A549 (cell line): ENCODE measurements at regions not wholly inside any gene's neighbourhood (a gene's known extent, or its start where the extent isn't known, plus 50 kb on each side); places are given as distances from the start of the nearest gene placed in this dataset.

Source experiments
- ATOH8 ChIP-seq: fragments of 250-450 bp; sonication (Bioruptor Pico); IDR thresholded peaks from 2 replicates; pipeline ENCODE4 v1.5.0; 2020; ENCODE audit warnings: low read depth, mild to moderate bottlenecking, moderate library complexity
- CBX8 ChIP-seq: fragments of 200-600 bp; sonication (generic); IDR thresholded peaks from 2 replicates; pipeline ENCODE4 v1.6.1; 2016
- CTCF ChIP-seq: fragments of >200 bp; sonication (Bioruptor Twin); formaldehyde crosslinking; IDR thresholded peaks from 3 replicates; pipeline ENCODE4 v1.5.1; 2016
- ESRRA ChIP-seq: fragments of 150-350 bp; IDR thresholded peaks from 2 replicates; pipeline ENCODE4 v1.6.1; 2014; ENCODE audit warnings: mild to moderate bottlenecking, low read length, borderline replicate concordance
- JUN ChIP-seq, 2 experiments: fragments of >200 bp; sonication (Bioruptor Twin); formaldehyde crosslinking; IDR thresholded peaks; 2 replicates in 1 of 2; 3 replicates in 1 of 2; pipeline ENCODE4 v1.6.1; 2016 to 2017
- MAX ChIP-seq: IDR thresholded peaks from 2 replicates; pipeline ENCODE4 v1.6.1; 2012
- MYC ChIP-seq: IDR thresholded peaks from 2 replicates; pipeline ENCODE4 v1.6.1; 2012; ENCODE audit warnings: mild to moderate bottlenecking, inconsistent platforms, low read length, improper control_type of control experiment, borderline replicate concordance
- NR3C1 ChIP-seq: fragments of >200 bp; sonication (Bioruptor Twin); formaldehyde crosslinking; IDR thresholded peaks from 3 replicates; pipeline ENCODE4 v1.6.1; 2017
- POLR2A ChIP-seq: IDR thresholded peaks from 2 replicates; pipeline ENCODE4 v1.6.1; 2012; ENCODE audit warnings: mild to moderate bottlenecking, low read length
- RCOR1 ChIP-seq: fragments of 150-350 bp; IDR thresholded peaks from 2 replicates; pipeline ENCODE4 v1.6.1; 2014; ENCODE audit warnings: antibody characterized with exemption, low read length, low read depth
- ZFP36 ChIP-seq: fragments of 450-650 bp; IDR thresholded peaks from 2 replicates; pipeline ENCODE4 v1.6.1; 2014; ENCODE audit warnings: borderline replicate concordance; ENCODE audit not compliant: partially characterized antibody

- TF ChIP-seq CTCF, result no peak
- no peak for TF ChIP-seq ZFP36
- no peak for TF ChIP-seq RCOR1
- no peak for TF ChIP-seq POLR2A
- TF ChIP-seq MAX, result no peak
- TF ChIP-seq ESRRA, result no peak
- no peak for TF ChIP-seq JUN (IDR thresholded peaks at IDR 0.05)
- TF ChIP-seq ATOH8 (CRISPR knock-in tag), result no peak
- no peak for TF ChIP-seq CBX8
- no peak for TF ChIP-seq MYC
- TF ChIP-seq NR3C1, result no peak
Observed at GRCh38 chr4:180380733-180381132, 1862.5 kb upstream of the TENM3 start.
